ENCODE measurements at regions not wholly inside any gene's neighbourhood (a gene's known extent, or its start where the extent isn't known, plus 50 kb on each side); places are given as distances from the start of the nearest gene placed in this dataset.

GRCh38 chr2:118658596-118659198, 188.8 kb downstream of the EN1 start:
- TF ChIP-seq, protein P1, sequence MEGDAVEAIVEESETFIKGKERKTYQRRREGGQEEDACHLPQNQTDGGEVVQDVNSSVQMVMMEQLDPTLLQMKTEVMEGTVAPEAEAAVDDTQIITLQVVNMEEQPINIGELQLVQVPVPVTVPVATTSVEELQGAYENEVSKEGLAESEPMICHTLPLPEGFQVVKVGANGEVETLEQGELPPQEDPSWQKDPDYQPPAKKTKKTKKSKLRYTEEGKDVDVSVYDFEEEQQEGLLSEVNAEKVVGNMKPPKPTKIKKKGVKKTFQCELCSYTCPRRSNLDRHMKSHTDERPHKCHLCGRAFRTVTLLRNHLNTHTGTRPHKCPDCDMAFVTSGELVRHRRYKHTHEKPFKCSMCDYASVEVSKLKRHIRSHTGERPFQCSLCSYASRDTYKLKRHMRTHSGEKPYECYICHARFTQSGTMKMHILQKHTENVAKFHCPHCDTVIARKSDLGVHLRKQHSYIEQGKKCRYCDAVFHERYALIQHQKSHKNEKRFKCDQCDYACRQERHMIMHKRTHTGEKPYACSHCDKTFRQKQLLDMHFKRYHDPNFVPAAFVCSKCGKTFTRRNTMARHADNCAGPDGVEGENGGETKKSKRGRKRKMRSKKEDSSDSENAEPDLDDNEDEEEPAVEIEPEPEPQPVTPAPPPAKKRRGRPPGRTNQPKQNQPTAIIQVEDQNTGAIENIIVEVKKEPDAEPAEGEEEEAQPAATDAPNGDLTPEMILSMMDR (IDR thresholded peaks at IDR 0.05; ENCODE audit: insufficient read depth, low read depth, low read length): no peak
- TF ChIP-seq EZH2 (IDR thresholded peaks at IDR 0.05; ENCODE audit: insufficient read depth, low read length): no peak
